ENCODE measurements at regions not wholly inside any gene's neighbourhood (a gene's known extent, or its start where the extent isn't known, plus 50 kb on each side); places are given as distances from the start of the nearest gene placed in this dataset.
A peak's percentile ranks its signal among the peaks of the same experiment; 100 is the strongest.

- no peak for DNase-seq
Observed at GRCh38 chr11:131056036-131056435, 139.8 kb upstream of the SNX19 start.

- no peak for DNase-seq
Observed at GRCh38 chr11:131063638-131064037, 147.4 kb upstream of the SNX19 start.

GRCh38 chr11:131064373-131064991 is 148.2 kb upstream of the SNX19 start:
- peak; percentile 80 for DNase-seq

- no peak for DNase-seq
Observed at GRCh38 chr11:131065435-131066413, 149.4 kb upstream of the SNX19 start.

- DNase-seq: no peak
Observed at GRCh38 chr11:131066551-131066950, 150.3 kb upstream of the SNX19 start.

- no peak for DNase-seq
Observed at GRCh38 chr11:131070365-131070764, 154.1 kb upstream of the SNX19 start.

GRCh38 chr11:131073167-131073566 is 156.9 kb upstream of the SNX19 start:
- no peak for DNase-seq

GRCh38 chr11:131074573-131074972 is 158.3 kb upstream of the SNX19 start:
- no peak for DNase-seq

- DNase-seq: no peak
Observed at GRCh38 chr11:131077340-131077739, 161.1 kb upstream of the SNX19 start.

- no peak for DNase-seq
Observed at GRCh38 chr11:131079036-131079435, 162.8 kb upstream of the SNX19 start.

- no peak for DNase-seq
Observed at GRCh38 chr11:131089727-131090245, 173.5 kb upstream of the SNX19 start.

- DNase-seq: no peak
Observed at GRCh38 chr11:131092469-131092868, 176.2 kb upstream of the SNX19 start.

GRCh38 chr11:131094827-131095226 is 178.5 kb upstream of the SNX19 start:
- no peak for DNase-seq

- DNase-seq: no peak
Observed at GRCh38 chr11:131095511-131096185, 179.4 kb upstream of the SNX19 start.

- no peak for DNase-seq
Observed at GRCh38 chr11:131099013-131099412, 182.7 kb upstream of the SNX19 start.

GRCh38 chr11:131099746-131100145 is 183.5 kb upstream of the SNX19 start:
- DNase-seq: no peak

GRCh38 chr11:131108760-131109159 is 192.5 kb upstream of the SNX19 start:
- DNase-seq: no peak

GRCh38 chr11:131109257-131109656 is 193.0 kb upstream of the SNX19 start:
- DNase-seq: no peak

GRCh38 chr11:131109790-131110189 is 193.5 kb upstream of the SNX19 start:
- DNase-seq: no peak

- no peak for DNase-seq
Observed at GRCh38 chr11:131111775-131112174, 195.5 kb upstream of the SNX19 start.

GRCh38 chr11:131118247-131118646 is 202.0 kb upstream of the SNX19 start:
- no peak for DNase-seq

GRCh38 chr11:131121426-131122333 is 205.4 kb upstream of the SNX19 start:
- DNase-seq: no peak
